HL-60 (cell line): ENCODE measurements at regions not wholly inside any gene's neighbourhood (a gene's known extent, or its start where the extent isn't known, plus 50 kb on each side); places are given as distances from the start of the nearest gene placed in this dataset.

Experiments used
- DNase-seq, 2 experiments: peaks; one replicate each; pipeline ENCODE4 v3.0.0-alpha.2; 2010 to 2020; ENCODE audit warnings: low read depth in 1 of 2, low spot score in 1 of 2
- H3K27ac ChIP-seq: fragments of 250-450 bp; sonication (Bioruptor Pico); replicated peaks from 2 replicates; pipeline ENCODE4 v1.5.1; 2020; ENCODE audit warnings: mild to moderate bottlenecking, moderate library complexity
- H3K27me3 ChIP-seq: fragments of 250-450 bp; sonication (Bioruptor Pico); 2 replicates; pipeline ENCODE4 v1.5.1; 2021; ENCODE audit warnings: mild to moderate bottlenecking, moderate library complexity; ENCODE audit not compliant: insufficient read depth, poor library complexity, severe bottlenecking
- H3K4me3 ChIP-seq: replicated peaks from 2 replicates; pipeline ENCODE4 v1.5.1; 2011; ENCODE audit warnings: mild to moderate bottlenecking, control low read depth, low read length; ENCODE audit not compliant: insufficient read depth
- GABPA ChIP-seq: IDR thresholded peaks from 2 replicates; pipeline ENCODE4 v1.6.1; 2012; ENCODE audit warnings: low read depth
- POLR2AphosphoS5 ChIP-seq: IDR thresholded peaks from 2 replicates; pipeline ENCODE4 v1.6.1; 2012; ENCODE audit warnings: low read depth
- SPI1 ChIP-seq: IDR thresholded peaks from 2 replicates; pipeline ENCODE4 v1.6.1; 2012; ENCODE audit warnings: low read depth, mild to moderate bottlenecking, borderline replicate concordance
- TF ChIP-seq, protein P1 (sequence below): IDR thresholded peaks from one replicate; pipeline ENCODE4 v1.5.1; 2011; ENCODE audit warnings: low read length, control low read depth, inconsistent platforms; ENCODE audit not compliant: insufficient read depth
- TF ChIP-seq, protein P2 (sequence below): IDR thresholded peaks from 2 replicates; pipeline ENCODE4 v1.6.1; 2012; ENCODE audit warnings: low read depth; ENCODE audit not compliant: insufficient replicate concordance

DNA sequence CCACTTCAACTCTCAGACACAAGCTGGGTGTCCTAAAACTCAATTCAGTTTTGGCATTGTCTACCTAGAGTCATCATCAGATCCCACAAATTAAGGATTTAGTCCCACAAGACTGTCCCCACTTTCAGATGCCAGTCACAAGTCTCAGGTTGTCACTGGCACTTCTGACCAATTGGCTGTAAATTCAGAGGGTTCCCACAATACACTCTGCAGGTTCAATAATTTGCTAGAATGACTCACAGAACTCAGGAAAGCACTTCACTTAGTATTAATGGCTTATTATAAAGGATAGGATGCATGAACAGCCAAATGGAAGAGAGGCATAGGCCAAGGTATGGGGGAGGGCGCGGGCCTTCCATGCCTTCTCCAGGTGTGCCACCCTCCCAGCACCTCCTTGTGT lies 209.1 kb downstream of the SREK1 start:
- Histone ChIP-seq H3K27me3 (no peaks in the 10 kb centered on the region), H3K27ac (no peak overlapping the region), H3K4me3 (no peak overlapping the region)
- no peak for TF ChIP-seq GABPA
- no peak for TF ChIP-seq POLR2AphosphoS5
- TF ChIP-seq, protein P1, sequence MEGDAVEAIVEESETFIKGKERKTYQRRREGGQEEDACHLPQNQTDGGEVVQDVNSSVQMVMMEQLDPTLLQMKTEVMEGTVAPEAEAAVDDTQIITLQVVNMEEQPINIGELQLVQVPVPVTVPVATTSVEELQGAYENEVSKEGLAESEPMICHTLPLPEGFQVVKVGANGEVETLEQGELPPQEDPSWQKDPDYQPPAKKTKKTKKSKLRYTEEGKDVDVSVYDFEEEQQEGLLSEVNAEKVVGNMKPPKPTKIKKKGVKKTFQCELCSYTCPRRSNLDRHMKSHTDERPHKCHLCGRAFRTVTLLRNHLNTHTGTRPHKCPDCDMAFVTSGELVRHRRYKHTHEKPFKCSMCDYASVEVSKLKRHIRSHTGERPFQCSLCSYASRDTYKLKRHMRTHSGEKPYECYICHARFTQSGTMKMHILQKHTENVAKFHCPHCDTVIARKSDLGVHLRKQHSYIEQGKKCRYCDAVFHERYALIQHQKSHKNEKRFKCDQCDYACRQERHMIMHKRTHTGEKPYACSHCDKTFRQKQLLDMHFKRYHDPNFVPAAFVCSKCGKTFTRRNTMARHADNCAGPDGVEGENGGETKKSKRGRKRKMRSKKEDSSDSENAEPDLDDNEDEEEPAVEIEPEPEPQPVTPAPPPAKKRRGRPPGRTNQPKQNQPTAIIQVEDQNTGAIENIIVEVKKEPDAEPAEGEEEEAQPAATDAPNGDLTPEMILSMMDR: no peak
- TF ChIP-seq SPI1: no peak
- TF ChIP-seq, protein P2, sequence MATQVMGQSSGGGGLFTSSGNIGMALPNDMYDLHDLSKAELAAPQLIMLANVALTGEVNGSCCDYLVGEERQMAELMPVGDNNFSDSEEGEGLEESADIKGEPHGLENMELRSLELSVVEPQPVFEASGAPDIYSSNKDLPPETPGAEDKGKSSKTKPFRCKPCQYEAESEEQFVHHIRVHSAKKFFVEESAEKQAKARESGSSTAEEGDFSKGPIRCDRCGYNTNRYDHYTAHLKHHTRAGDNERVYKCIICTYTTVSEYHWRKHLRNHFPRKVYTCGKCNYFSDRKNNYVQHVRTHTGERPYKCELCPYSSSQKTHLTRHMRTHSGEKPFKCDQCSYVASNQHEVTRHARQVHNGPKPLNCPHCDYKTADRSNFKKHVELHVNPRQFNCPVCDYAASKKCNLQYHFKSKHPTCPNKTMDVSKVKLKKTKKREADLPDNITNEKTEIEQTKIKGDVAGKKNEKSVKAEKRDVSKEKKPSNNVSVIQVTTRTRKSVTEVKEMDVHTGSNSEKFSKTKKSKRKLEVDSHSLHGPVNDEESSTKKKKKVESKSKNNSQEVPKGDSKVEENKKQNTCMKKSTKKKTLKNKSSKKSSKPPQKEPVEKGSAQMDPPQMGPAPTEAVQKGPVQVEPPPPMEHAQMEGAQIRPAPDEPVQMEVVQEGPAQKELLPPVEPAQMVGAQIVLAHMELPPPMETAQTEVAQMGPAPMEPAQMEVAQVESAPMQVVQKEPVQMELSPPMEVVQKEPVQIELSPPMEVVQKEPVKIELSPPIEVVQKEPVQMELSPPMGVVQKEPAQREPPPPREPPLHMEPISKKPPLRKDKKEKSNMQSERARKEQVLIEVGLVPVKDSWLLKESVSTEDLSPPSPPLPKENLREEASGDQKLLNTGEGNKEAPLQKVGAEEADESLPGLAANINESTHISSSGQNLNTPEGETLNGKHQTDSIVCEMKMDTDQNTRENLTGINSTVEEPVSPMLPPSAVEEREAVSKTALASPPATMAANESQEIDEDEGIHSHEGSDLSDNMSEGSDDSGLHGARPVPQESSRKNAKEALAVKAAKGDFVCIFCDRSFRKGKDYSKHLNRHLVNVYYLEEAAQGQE: no peak
- no peak for DNase-seq

DNA sequence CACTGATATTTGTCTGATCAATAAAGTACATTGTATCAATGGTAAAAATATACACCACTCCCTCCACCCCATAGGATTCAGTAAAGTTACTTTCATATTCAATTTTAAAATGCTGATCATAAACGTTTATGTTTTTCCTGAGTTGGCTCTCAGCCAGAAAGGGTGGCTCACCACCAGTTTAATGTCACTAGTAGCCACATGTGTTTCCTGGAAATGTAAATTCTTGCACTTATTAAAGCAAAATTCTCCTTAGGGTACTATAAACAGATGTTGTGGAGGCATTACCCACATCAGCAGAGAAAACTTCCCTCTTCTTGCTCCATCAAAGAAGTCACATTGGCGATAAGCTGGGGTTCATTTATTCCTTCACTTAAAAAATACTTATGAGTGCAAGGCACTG lies 210.3 kb downstream of the SREK1 start:
- no peak for DNase-seq
- Histone ChIP-seq H3K27me3 (no peaks in the 10 kb centered on the region), H3K4me3 (no peak overlapping the region), H3K27ac (no peak overlapping the region)
- TF ChIP-seq, protein P1: no peak
- TF ChIP-seq GABPA (no peak), POLR2AphosphoS5 (no peak), SPI1 (no peak)
- TF ChIP-seq, protein P2: no peak

DNA sequence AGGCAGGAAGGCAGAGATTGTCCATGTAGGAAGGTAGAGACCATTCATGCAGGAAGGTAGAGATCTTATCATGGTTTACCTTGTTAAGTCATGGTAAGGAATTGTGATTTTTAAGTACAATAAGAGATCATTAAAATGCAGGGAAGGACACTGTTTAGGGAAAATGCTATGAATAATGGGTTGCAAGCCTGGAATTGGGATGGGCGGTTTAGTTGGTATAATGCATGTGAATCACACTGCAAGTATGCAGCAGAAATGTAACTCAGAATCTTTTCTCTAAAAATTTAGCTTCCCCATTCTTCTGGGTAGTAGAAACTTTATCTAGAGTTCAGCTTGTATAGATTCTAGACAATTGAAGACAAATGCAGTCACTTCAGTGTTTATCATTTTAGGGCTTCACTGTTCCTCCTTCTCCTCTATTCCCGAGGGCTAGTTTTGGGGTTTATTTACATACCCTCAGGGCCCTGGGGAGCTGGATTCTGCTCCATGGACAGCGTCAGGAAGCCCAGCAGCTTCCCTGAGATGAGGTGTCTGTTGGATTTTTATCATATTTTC lies 212.0 kb downstream of the SREK1 start:
- DNase-seq: no peak
- no peak overlapping the region for H3K27ac ChIP-seq
- no peak for TF ChIP-seq SPI1
- TF ChIP-seq, protein P1: no peak
- no peak for TF ChIP-seq POLR2AphosphoS5
- TF ChIP-seq, protein P2: no peak
- no peak for TF ChIP-seq GABPA
- H3K27me3 ChIP-seq: no peaks in the 10 kb centered on the region
- no peak overlapping the region for H3K4me3 ChIP-seq
